Gastroesophageal sphincter (tissue), 4 donors: ENCODE measurements at regions not wholly inside any gene's neighbourhood (a gene's known extent, or its start where the extent isn't known, plus 50 kb on each side); places are given as distances from the start of the nearest gene placed in this dataset.
"Not testable (repeated sequence)": the region's sequence is repeated elsewhere in the genome, so short reads cannot be mapped to it uniquely, and the experiment has no call there.

Experiments
- ATAC-seq: fragments of 150-250 bp; one replicate; pipeline ENCODE4 v1.9.1; 2016; ENCODE audit warnings: mild to moderate bottlenecking, moderate library complexity
- H3K27ac ChIP-seq, 4 donors: fragments of 200-600 bp; sonication (generic) in 3 of 4; 1 replicate in 3 of 4; 2 replicates in 1 of 4; pipeline ENCODE4 v1.5.1; 2016 to 2019
- H3K27me3 ChIP-seq: fragments of 200-600 bp; sonication (generic); one replicate; pipeline ENCODE4 v1.5.1; 2019
- H3K36me3 ChIP-seq, 2 donors: fragments of 200-600 bp; sonication (generic); one replicate each; pipeline ENCODE4 v1.5.1; 2019; ENCODE audit warnings: control low read depth in 1 of 2
- H3K4me1 ChIP-seq, 3 donors: fragments of 200-600 bp; sonication (generic); 1 replicate in 2 of 3; 2 replicates in 1 of 3; pipeline ENCODE4 v1.5.1; 2016 to 2019; ENCODE audit warnings: control low read depth in 2 of 3
- H3K4me3 ChIP-seq, 2 donors: fragments of 200-600 bp; sonication (generic); one replicate each; pipeline ENCODE4 v1.5.1; 2019; ENCODE audit warnings: mild to moderate bottlenecking in 1 of 2, moderate library complexity in 1 of 2
- H3K9me3 ChIP-seq, 3 donors: fragments of 200-600 bp; sonication (generic); one replicate each; pipeline ENCODE4 v1.5.1; 2017 to 2019; ENCODE audit warnings: control low read depth in 2 of 3
- CTCF ChIP-seq, 4 experiments: fragments of 200-600 bp in 2 of 4; fragments of 450-650 bp in 2 of 4; sonication (generic) in 1 of 4; IDR thresholded peaks; one replicate each; pipeline ENCODE4 v1.5.1; 2017 to 2019; ENCODE audit warnings: antibody characterized with exemption in 4 of 4, mild to moderate bottlenecking in 2 of 4, moderate library complexity in 2 of 4
- EP300 ChIP-seq: sonication (generic); formaldehyde crosslinking; IDR thresholded peaks from one replicate; pipeline ENCODE4 v1.6.1; 2017; ENCODE audit warnings: antibody characterized with exemption, mild to moderate bottlenecking
- POLR2A ChIP-seq, 2 donors: fragments of 450-650 bp; IDR thresholded peaks; one replicate each; pipeline ENCODE4 v1.6.1; 2017; ENCODE audit warnings: antibody characterized with exemption in 2 of 2, mild to moderate bottlenecking in 2 of 2, moderate library complexity in 1 of 2
- POLR2AphosphoS5 ChIP-seq: sonication (generic); formaldehyde crosslinking; IDR thresholded peaks from one replicate; pipeline ENCODE4 v1.6.1; 2017; ENCODE audit warnings: antibody characterized with exemption
- WGBS, 2 donors: methylation state at CpG; one replicate each; pipeline ENCODE4 v1.1.5; 2018; ENCODE audit warnings: low coverage in 1 of 2; 5-methylcytosine and 5-hydroxymethylcytosine counted together

GRCh38 chr16:60150907-60151306, 1416.8 kb upstream of the GOT2 start:
- Histone ChIP-seq H3K36me3 (no peaks in the 10 kb centered on the region), H3K4me1 (no peaks in the 10 kb centered on the region), H3K4me3 (no peak overlapping the region), H3K27me3 (no peaks in the 10 kb centered on the region), H3K27ac (no peak overlapping the region), H3K9me3 (peaks cover 0 to 5% (median 0%) of the 10 kb centered on the region in 3 donors)
- no peak for TF ChIP-seq POLR2A (IDR thresholded peaks at IDR 0.05)
- TF ChIP-seq EP300, result no peak
- TF ChIP-seq POLR2AphosphoS5, result no peak
- TF ChIP-seq CTCF (IDR thresholded peaks at IDR 0.05), result no peak
- 71 to 80% methylated on average over 3 of the region's 3 CpGs for WGBS, 2 donors
- ATAC-seq, result no peak

GRCh38 chr16:60143348-60143705, 1409.2 kb upstream of the GOT2 start:
- H3K27me3 ChIP-seq, result no peaks in the 10 kb centered on the region

GRCh38 chr16:60142619-60143347, 1408.7 kb upstream of the GOT2 start:
- TF ChIP-seq CTCF (IDR thresholded peaks at IDR 0.05) (no peak), POLR2A (IDR thresholded peaks at IDR 0.05) (no peak), EP300 (no peak), POLR2AphosphoS5 (no peak)

More at GRCh38 chr16:60143348-60143705, 1409.2 kb upstream of the GOT2 start:
- Histone ChIP-seq H3K27ac (no peak overlapping the region), H3K9me3 (peaks cover 0 to 12% (median 0%) of the 10 kb centered on the region in 3 donors), H3K4me3 (no peak overlapping the region), H3K4me1 (no peaks in the 10 kb centered on the region), H3K36me3 (no peaks in the 10 kb centered on the region)
- no peak for ATAC-seq
- TF ChIP-seq POLR2AphosphoS5 (no peak), EP300 (no peak), POLR2A (IDR thresholded peaks at IDR 0.05) (no peak), CTCF (IDR thresholded peaks at IDR 0.05) (no peak)
- WGBS, 2 donors, result 90 to 100% methylated on average over 1 of the region's 1 CpG

GRCh38 chr16:60137891-60138290, 1403.8 kb upstream of the GOT2 start:
- ATAC-seq, result no peak
- TF ChIP-seq POLR2A (IDR thresholded peaks at IDR 0.05), result no peak
- TF ChIP-seq POLR2AphosphoS5, result no peak
- TF ChIP-seq EP300, result no peak
- TF ChIP-seq CTCF (IDR thresholded peaks at IDR 0.05), result no peak

More at GRCh38 chr16:60142619-60143347, 1408.7 kb upstream of the GOT2 start:
- Histone ChIP-seq H3K27me3 (no peaks in the 10 kb centered on the region), H3K4me3 (no peak overlapping the region), H3K27ac (no peak overlapping the region), H3K4me1 (no peaks in the 10 kb centered on the region), H3K36me3 (no peaks in the 10 kb centered on the region), H3K9me3 (peaks cover 0 to 13% (median 0%) of the 10 kb centered on the region in 3 donors)
- no peak for ATAC-seq
- WGBS, 2 donors, result 69 to 100% methylated on average over 1 of the region's 1 CpG

GRCh38 chr16:60127196-60127595, 1393.1 kb upstream of the GOT2 start:
- no peaks in the 10 kb centered on the region for H3K27me3 ChIP-seq
- no peak for ATAC-seq
- H3K4me3 ChIP-seq, result no peak overlapping the region
- WGBS, 2 donors, result 40% methylated on average over 1 of the region's 1 CpG; no CpG with 5 or more reads in 1 of the 2 donors
- TF ChIP-seq POLR2A (IDR thresholded peaks at IDR 0.05), result no peak
- no peak for TF ChIP-seq EP300
- TF ChIP-seq CTCF (IDR thresholded peaks at IDR 0.05), result no peak
- TF ChIP-seq POLR2AphosphoS5, result no peak
- H3K36me3 ChIP-seq, result no peaks in the 10 kb centered on the region
- no peak overlapping the region for H3K27ac ChIP-seq
- peaks cover 0 to 4% (median 0%) of the 10 kb centered on the region in 3 donors for H3K4me1 ChIP-seq
- H3K9me3 ChIP-seq, result peaks cover 0 to 3% (median 0%) of the 10 kb centered on the region in 3 donors

More at GRCh38 chr16:60137891-60138290, 1403.8 kb upstream of the GOT2 start:
- H3K9me3 ChIP-seq, result peaks cover 0 to 23% (median 0%) of the 10 kb centered on the region in 3 donors
- no peaks in the 10 kb centered on the region for H3K4me1 ChIP-seq
- no peak overlapping the region for H3K27ac ChIP-seq
- no peaks in the 10 kb centered on the region for H3K27me3 ChIP-seq
- no peaks in the 10 kb centered on the region for H3K36me3 ChIP-seq
- no peak overlapping the region for H3K4me3 ChIP-seq

- not testable (repeated sequence) for H3K9me3 ChIP-seq, ATAC-seq, H3K36me3 ChIP-seq, H3K4me1 ChIP-seq, H3K27ac ChIP-seq, H3K4me3 ChIP-seq, H3K27me3 ChIP-seq
- 80 to 92% methylated on average over 2 of the region's 2 CpGs for WGBS, 2 donors
Observed at GRCh38 chr16:60126115-60126514, 1392.0 kb upstream of the GOT2 start.
